GM23248 (cell line): ENCODE measurements at regions not wholly inside any gene's neighbourhood (a gene's known extent, or its start where the extent isn't known, plus 50 kb on each side); places are given as distances from the start of the nearest gene placed in this dataset.

ENCODE experiments used
- DNase-seq: peaks from one replicate; pipeline ENCODE4 v3.0.0-alpha.2; 2015
- H2AFZ ChIP-seq: fragments of 200-600 bp; sonication (generic); 2 replicates; pipeline ENCODE4 v1.6.1; 2016; ENCODE audit warnings: antibody characterized with exemption
- H3F3A ChIP-seq: fragments of 200-600 bp; sonication (generic); 2 replicates; pipeline ENCODE4 v1.6.1; 2016; ENCODE audit warnings: mild to moderate bottlenecking, antibody characterized with exemption, mixed run types; ENCODE audit not compliant: insufficient read depth
- H3K27ac ChIP-seq: fragments of 200-600 bp; sonication (generic); 2 replicates; pipeline ENCODE4 v1.5.1; 2016; ENCODE audit warnings: mild to moderate bottlenecking
- H3K27me3 ChIP-seq: fragments of 200-600 bp; sonication (generic); replicated peaks from 2 replicates; pipeline ENCODE4 v1.6.1; 2016; ENCODE audit warnings: mild to moderate bottlenecking; ENCODE audit not compliant: insufficient read depth
- H3K36me3 ChIP-seq: fragments of 200-600 bp; sonication (generic); 2 replicates; pipeline ENCODE4 v1.6.1; 2016; ENCODE audit warnings: low read depth, mild to moderate bottlenecking
- H3K4me1 ChIP-seq: fragments of 200-600 bp; sonication (generic); 2 replicates; pipeline ENCODE4 v1.6.1; 2016; ENCODE audit warnings: mild to moderate bottlenecking; ENCODE audit not compliant: insufficient read depth
- H3K4me2 ChIP-seq: fragments of 200-600 bp; sonication (generic); one replicate; pipeline ENCODE4 v1.6.1; 2016; ENCODE audit warnings: mild to moderate bottlenecking; ENCODE audit not compliant: unreplicated experiment
- H3K4me3 ChIP-seq: fragments of 200-600 bp; sonication (generic); 2 replicates; pipeline ENCODE4 v1.5.1; 2016; ENCODE audit warnings: mild to moderate bottlenecking
- H3K79me2 ChIP-seq: fragments of 200-600 bp; sonication (generic); 2 replicates; pipeline ENCODE4 v1.6.1; 2016; ENCODE audit warnings: mild to moderate bottlenecking; ENCODE audit not compliant: insufficient read depth
- H3K9ac ChIP-seq: fragments of 200-600 bp; sonication (generic); 2 replicates; pipeline ENCODE4 v1.6.1; 2016; ENCODE audit warnings: mild to moderate bottlenecking
- H3K9me2 ChIP-seq: fragments of 200-600 bp; sonication (generic); 2 replicates; pipeline ENCODE4 v1.6.1; 2016; ENCODE audit warnings: mixed run types, mild to moderate bottlenecking, moderate library complexity; ENCODE audit not compliant: insufficient read depth
- H3K9me3 ChIP-seq: fragments of 200-600 bp; sonication (generic); one replicate; pipeline ENCODE4 v1.6.1; 2017; ENCODE audit warnings: low read depth
- H4K20me1 ChIP-seq: fragments of 200-600 bp; sonication (generic); 2 replicates; pipeline ENCODE4 v1.6.0; 2016; ENCODE audit not compliant: insufficient read depth
- EZH2 ChIP-seq: fragments of 200-600 bp; sonication (generic); IDR thresholded peaks from 2 replicates; pipeline ENCODE4 v1.6.1; 2018; ENCODE audit warnings: antibody characterized with exemption, mild to moderate bottlenecking; ENCODE audit not compliant: insufficient read depth, poor library complexity, severe bottlenecking
- EZH2phosphoT487 ChIP-seq: fragments of 200-600 bp; sonication (generic); IDR thresholded peaks from 2 replicates; pipeline ENCODE4 v1.6.1; 2018; ENCODE audit warnings: antibody characterized with exemption, moderate library complexity, mild to moderate bottlenecking, low read depth; ENCODE audit not compliant: insufficient read depth
- WGBS, 2 experiments: methylation state at CpG; one replicate each; pipeline ENCODE4 v1.1.6; 2015 to 2017; ENCODE audit warnings: low lambda C conversion rate in 2 of 2, low coverage in 1 of 2; ENCODE audit errors: missing lambda C conversion rate in 2 of 2; 5-methylcytosine and 5-hydroxymethylcytosine counted together
- in situ Hi-C: fragments of 300-500 bp; cut with MboI; formaldehyde crosslinking; loops from 2 replicates; pipeline ENCODE4 v1.15.0; 2020

DNA sequence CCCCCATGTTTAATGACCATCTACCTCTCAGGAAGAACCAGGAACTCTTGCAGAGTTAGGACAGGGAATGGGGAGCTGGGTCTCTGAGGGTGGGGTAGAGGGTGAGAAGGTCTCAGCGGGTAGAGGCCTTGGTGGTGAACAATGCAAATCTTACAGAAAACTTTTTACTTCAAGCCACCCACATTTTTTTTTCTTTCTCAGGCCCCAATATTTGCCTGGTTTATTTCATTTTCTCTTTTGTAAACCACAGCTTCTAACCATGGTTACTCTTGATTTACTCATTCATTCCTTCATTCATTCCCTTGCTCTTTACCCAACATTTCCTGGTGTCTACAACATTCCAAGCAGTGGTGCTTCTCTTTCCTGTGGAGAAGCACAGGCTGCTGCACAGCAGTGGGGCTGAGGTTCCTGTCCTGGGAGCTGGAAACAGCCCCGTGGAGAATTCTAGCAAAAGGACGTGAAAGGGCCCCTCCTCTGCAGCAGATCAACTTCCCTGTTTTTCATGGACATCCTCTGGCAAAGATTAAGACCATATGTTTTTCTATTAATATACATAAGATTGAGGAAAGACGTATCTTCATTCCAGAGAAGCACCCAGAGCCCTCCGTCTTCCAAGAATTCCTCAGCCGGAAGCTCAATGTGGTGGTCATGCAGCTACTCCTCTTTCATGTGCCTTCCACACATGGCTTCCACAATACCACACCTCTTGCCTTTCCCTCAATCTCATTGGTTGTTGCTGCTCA lies 224.4 kb upstream of the SESN3 start:
- 99 to 100% methylated on average over 6 of the region's 6 CpGs for WGBS, 2 experiments
- Histone ChIP-seq H3K4me3 (no peak overlapping the region), H3K4me1 (peaks cover 38% of the 10 kb centered on the region), H3K4me2 (no peak overlapping the region), H2AFZ (no peak overlapping the region), H3K9ac (no peak overlapping the region), H3K27me3 (no peaks in the 10 kb centered on the region), H3F3A (peaks cover 16% of the 10 kb centered on the region), H3K9me2 (no peaks in the 10 kb centered on the region), H3K27ac (no peak overlapping the region), H3K79me2 (no peaks in the 10 kb centered on the region), H3K36me3 (no peaks in the 10 kb centered on the region), H4K20me1 (no peaks in the 10 kb centered on the region; the same call in 1 of the 2 replicates), H3K9me3 (no peaks in the 10 kb centered on the region)
- no peak for DNase-seq
- TF ChIP-seq EZH2 (no peak), EZH2phosphoT487 (no peak)
- in situ Hi-C loops, result no loop called here

DNA sequence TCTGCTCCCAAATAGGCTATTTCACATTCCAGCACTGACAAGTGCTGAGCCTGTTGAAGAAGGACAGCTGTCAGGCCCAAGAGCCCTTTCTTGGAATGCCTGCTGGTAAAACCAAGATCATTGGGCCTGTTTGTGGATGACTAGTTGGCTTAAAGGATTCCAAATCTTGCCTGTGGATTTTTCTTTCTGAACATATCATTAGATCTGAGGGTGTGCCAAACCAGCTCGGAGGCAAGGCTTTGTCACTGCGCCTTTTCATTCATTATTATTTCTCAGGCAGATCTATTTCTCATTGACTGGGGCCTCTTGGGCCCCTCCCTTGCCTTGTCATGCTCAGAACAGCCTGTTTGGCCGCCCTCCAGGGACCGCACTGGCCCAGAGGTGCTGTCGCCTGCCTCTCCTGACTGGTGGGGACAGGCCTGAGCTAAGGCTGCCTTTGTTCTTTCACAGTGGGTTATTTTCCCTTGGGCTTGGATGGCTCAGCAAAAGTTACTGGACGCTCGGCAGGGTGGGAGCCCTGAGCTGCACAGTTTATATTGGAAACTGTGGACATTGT lies 222.7 kb upstream of the SESN3 start:
- H3K27ac ChIP-seq, result no peak overlapping the region
- no peak for TF ChIP-seq EZH2
- TF ChIP-seq EZH2phosphoT487, result no peak
- H3K79me2 ChIP-seq, result no peaks in the 10 kb centered on the region
- H3K27me3 ChIP-seq, result no peaks in the 10 kb centered on the region
- no peaks in the 10 kb centered on the region for H3K9me3 ChIP-seq
- H4K20me1 ChIP-seq, result no peaks in the 10 kb centered on the region; the same call in 1 of the 2 replicates
- H3K4me2 ChIP-seq, result no peak overlapping the region
- H3K36me3 ChIP-seq, result no peaks in the 10 kb centered on the region
- peaks cover 16% of the 10 kb centered on the region for H3F3A ChIP-seq
- in situ Hi-C loops, result no loop called here
- no peak overlapping the region for H3K9ac ChIP-seq
- no peak overlapping the region for H3K4me3 ChIP-seq
- peak; percentile 59 for DNase-seq
- H3K4me1 ChIP-seq, result peaks cover 35% of the 10 kb centered on the region
- H2AFZ ChIP-seq, result no peak overlapping the region
- H3K9me2 ChIP-seq, result no peaks in the 10 kb centered on the region
- 70% methylated on average over 7 of the region's 7 CpGs for WGBS, 2 experiments

- H3K27me3 ChIP-seq, result no peaks in the 10 kb centered on the region
- H3K4me3 ChIP-seq, result no peak overlapping the region
- in situ Hi-C loops, result no loop called here
- no peaks in the 10 kb centered on the region for H3K79me2 ChIP-seq
- H3K27ac ChIP-seq, result peak overlapping the region; percentile 89
- no peaks in the 10 kb centered on the region for H3K9me2 ChIP-seq
- H2AFZ ChIP-seq, result no peak overlapping the region
- 0 to 3% methylated on average over 1 of the region's 1 CpG for WGBS, 2 experiments
- no peak overlapping the region; the same call in 1 of the 2 replicates for H3K9ac ChIP-seq
- H3K4me1 ChIP-seq, result peaks cover 35% of the 10 kb centered on the region
- peak overlapping the region; percentile 41 for H3K4me2 ChIP-seq
- H3K9me3 ChIP-seq, result no peaks in the 10 kb centered on the region
- TF ChIP-seq EZH2 (no peak), EZH2phosphoT487 (no peak)
- H3F3A ChIP-seq, result peaks cover 16% of the 10 kb centered on the region
- H4K20me1 ChIP-seq, result no peaks in the 10 kb centered on the region; the same call in 1 of the 2 replicates
- no peaks in the 10 kb centered on the region for H3K36me3 ChIP-seq
- peak; percentile 88 for DNase-seq
Measured at GRCh38 chr11:95451682-95452081, 220.7 kb upstream of the SESN3 start.

DNA sequence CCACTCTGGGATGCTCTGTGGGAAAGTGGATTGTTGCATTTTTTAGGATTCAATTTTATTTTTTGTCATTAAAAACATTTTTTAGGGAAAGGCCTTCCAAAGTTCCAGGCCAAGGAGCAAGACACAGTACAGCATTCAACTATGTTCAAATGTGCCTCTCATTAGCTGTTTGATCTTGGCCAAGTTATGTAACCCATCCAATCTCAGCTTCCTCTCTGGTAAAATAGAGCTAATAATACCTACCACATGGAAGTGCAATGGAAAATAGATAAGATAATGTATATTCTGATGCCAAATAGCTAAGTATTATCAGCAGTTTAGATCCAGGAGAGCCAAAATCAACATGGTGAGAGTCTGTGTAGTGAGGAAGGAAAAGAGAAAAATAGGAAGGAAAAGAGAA lies 220.3 kb upstream of the SESN3 start:
- H3K4me2 ChIP-seq, result no peak overlapping the region
- H3K9me3 ChIP-seq, result no peaks in the 10 kb centered on the region
- H3K4me1 ChIP-seq, result peaks cover 35% of the 10 kb centered on the region
- no peaks in the 10 kb centered on the region; the same call in 1 of the 2 replicates for H4K20me1 ChIP-seq
- in situ Hi-C loops, result no loop called here
- peak overlapping the region; percentile 89 for H3K27ac ChIP-seq
- no peaks in the 10 kb centered on the region for H3K9me2 ChIP-seq
- no peaks in the 10 kb centered on the region for H3K36me3 ChIP-seq
- H3K27me3 ChIP-seq, result no peaks in the 10 kb centered on the region
- peak overlapping the region; percentile 16; the same call in 1 of the 2 replicates for H2AFZ ChIP-seq
- H3K79me2 ChIP-seq, result no peaks in the 10 kb centered on the region
- no peak for TF ChIP-seq EZH2
- no peak for TF ChIP-seq EZH2phosphoT487
- H3K4me3 ChIP-seq, result no peak overlapping the region
- no peak for DNase-seq
- H3K9ac ChIP-seq, result peak overlapping the region; percentile 59; the same call in 1 of the 2 replicates
- peaks cover 16% of the 10 kb centered on the region for H3F3A ChIP-seq
